Adipocyte (in vitro differentiated cells): ENCODE measurements at regions not wholly inside any gene's neighbourhood (a gene's known extent, or its start where the extent isn't known, plus 50 kb on each side); places are given as distances from the start of the nearest gene placed in this dataset.
A peak's percentile ranks its signal among the peaks of the same experiment; 100 is the strongest.
"Not testable (repeated sequence)": the region's sequence is repeated elsewhere in the genome, so short reads cannot be mapped to it uniquely, and the experiment has no call there.

Source experiments
- DNase-seq: peaks from one replicate; pipeline ENCODE4 v3.0.0-alpha.2; 2015; ENCODE audit warnings: low read depth
- H3K27me3 ChIP-seq: replicated peaks from 2 replicates; pipeline ENCODE4 v1.7.0; 2013; ENCODE audit warnings: mild to moderate bottlenecking, low read length, moderate library complexity; ENCODE audit not compliant: control insufficient read depth, insufficient read depth
- H3K36me3 ChIP-seq: 2 replicates; pipeline ENCODE4 v1.7.0; 2013; ENCODE audit warnings: low read length, mild to moderate bottlenecking, moderate library complexity; ENCODE audit not compliant: control insufficient read depth, insufficient read depth, severe bottlenecking
- H3K4me1 ChIP-seq: 2 replicates; pipeline ENCODE4 v1.7.0; 2013; ENCODE audit warnings: mild to moderate bottlenecking, low read length, moderate library complexity; ENCODE audit not compliant: control insufficient read depth, insufficient read depth
- H3K4me3 ChIP-seq: 2 replicates; pipeline ENCODE4 v1.7.0; 2013; ENCODE audit warnings: mild to moderate bottlenecking, low read length, moderate library complexity
- H3K9ac ChIP-seq: 2 replicates; pipeline ENCODE4 v1.7.0; 2013; ENCODE audit warnings: mild to moderate bottlenecking, low read length, moderate library complexity
- H3K9me3 ChIP-seq: 2 replicates; pipeline ENCODE4 v1.7.0; 2013; ENCODE audit warnings: mild to moderate bottlenecking, low read length, moderate library complexity; ENCODE audit not compliant: control insufficient read depth

GRCh38 chr4:134622199-134622598 lies 420.6 kb upstream of the PABPC4L start:
- Histone ChIP-seq H3K4me3 (no peak overlapping the region), H3K27me3 (no peaks in the 10 kb centered on the region), H3K9me3 (no peaks in the 10 kb centered on the region), H3K4me1 (no peaks in the 10 kb centered on the region), H3K9ac (no peak overlapping the region), H3K36me3 (no peaks in the 10 kb centered on the region)
- DNase-seq = no peak

GRCh38 chr4:134621715-134622114 lies 420.1 kb upstream of the PABPC4L start:
- H3K9me3 ChIP-seq, H3K27me3 ChIP-seq, H3K9ac ChIP-seq, DNase-seq, H3K4me1 ChIP-seq, H3K4me3 ChIP-seq, H3K36me3 ChIP-seq: not testable (repeated sequence)

GRCh38 chr4:134610956-134611355 lies 409.4 kb upstream of the PABPC4L start:
- no peak overlapping the region for H3K9ac ChIP-seq
- DNase-seq = no peak
- no peaks in the 10 kb centered on the region for H3K36me3 ChIP-seq

GRCh38 chr4:134610172-134610571 lies 408.6 kb upstream of the PABPC4L start:
- H3K27me3 ChIP-seq = no peaks in the 10 kb centered on the region
- H3K9me3 ChIP-seq = peaks cover 3% of the 10 kb centered on the region
- no peaks in the 10 kb centered on the region for H3K36me3 ChIP-seq
- no peak for DNase-seq
- H3K4me1 ChIP-seq = no peaks in the 10 kb centered on the region
- H3K4me3 ChIP-seq = no peak overlapping the region
- H3K9ac ChIP-seq = no peak overlapping the region

More at GRCh38 chr4:134610956-134611355, 409.4 kb upstream of the PABPC4L start:
- Histone ChIP-seq H3K9me3 (peaks cover 3% of the 10 kb centered on the region), H3K27me3 (no peaks in the 10 kb centered on the region), H3K4me3 (no peak overlapping the region), H3K4me1 (no peaks in the 10 kb centered on the region)

GRCh38 chr4:134601706-134602105 lies 400.1 kb upstream of the PABPC4L start:
- Histone ChIP-seq H3K9ac (no peak overlapping the region), H3K36me3 (no peaks in the 10 kb centered on the region), H3K9me3 (peaks cover 3% of the 10 kb centered on the region), H3K27me3 (no peaks in the 10 kb centered on the region), H3K4me3 (no peak overlapping the region), H3K4me1 (no peaks in the 10 kb centered on the region)
- no peak for DNase-seq

- Histone ChIP-seq H3K4me1 (no peaks in the 10 kb centered on the region), H3K36me3 (no peaks in the 10 kb centered on the region), H3K4me3 (no peak overlapping the region), H3K9ac (no peak overlapping the region), H3K9me3 (no peaks in the 10 kb centered on the region), H3K27me3 (no peaks in the 10 kb centered on the region)
- DNase-seq = no peak
Observed at GRCh38 chr4:134591326-134591725, 389.7 kb upstream of the PABPC4L start.

- H3K4me3 ChIP-seq = no peak overlapping the region
- no peak for DNase-seq
- H3K4me1 ChIP-seq = no peaks in the 10 kb centered on the region
- H3K9ac ChIP-seq = no peak overlapping the region
- peaks cover 5% of the 10 kb centered on the region for H3K9me3 ChIP-seq
- no peaks in the 10 kb centered on the region for H3K27me3 ChIP-seq
- no peaks in the 10 kb centered on the region for H3K36me3 ChIP-seq
Observed at GRCh38 chr4:134585972-134586371, 384.4 kb upstream of the PABPC4L start.

- no peaks in the 10 kb centered on the region for H3K27me3 ChIP-seq
- H3K4me1 ChIP-seq = no peaks in the 10 kb centered on the region
- H3K36me3 ChIP-seq = no peaks in the 10 kb centered on the region
- no peak overlapping the region for H3K9ac ChIP-seq
- H3K4me3 ChIP-seq = no peak overlapping the region
- no peaks in the 10 kb centered on the region for H3K9me3 ChIP-seq
- peak; percentile 61 for DNase-seq
Observed at GRCh38 chr4:134567461-134567860, 365.9 kb upstream of the PABPC4L start.

- no peaks in the 10 kb centered on the region for H3K36me3 ChIP-seq
- no peak for DNase-seq
- no peak overlapping the region for H3K4me3 ChIP-seq
- no peaks in the 10 kb centered on the region for H3K9me3 ChIP-seq
- no peak overlapping the region for H3K9ac ChIP-seq
- H3K27me3 ChIP-seq = no peaks in the 10 kb centered on the region
- H3K4me1 ChIP-seq = no peaks in the 10 kb centered on the region
Observed at GRCh38 chr4:134560728-134561127, 359.1 kb upstream of the PABPC4L start.

GRCh38 chr4:134552063-134552462 lies 350.5 kb upstream of the PABPC4L start:
- no peaks in the 10 kb centered on the region for H3K36me3 ChIP-seq
- H3K27me3 ChIP-seq = no peaks in the 10 kb centered on the region
- no peak overlapping the region for H3K9ac ChIP-seq
- no peak for DNase-seq
- H3K9me3 ChIP-seq = peaks cover 22% of the 10 kb centered on the region
- no peaks in the 10 kb centered on the region for H3K4me1 ChIP-seq
- no peak overlapping the region for H3K4me3 ChIP-seq

GRCh38 chr4:134551348-134551747 lies 349.8 kb upstream of the PABPC4L start:
- no peaks in the 10 kb centered on the region for H3K36me3 ChIP-seq
- no peak overlapping the region for H3K9ac ChIP-seq
- H3K4me1 ChIP-seq = no peaks in the 10 kb centered on the region
- no peak for DNase-seq
- no peak overlapping the region for H3K4me3 ChIP-seq
- no peaks in the 10 kb centered on the region for H3K27me3 ChIP-seq
- peaks cover 23% of the 10 kb centered on the region for H3K9me3 ChIP-seq

- Histone ChIP-seq H3K4me3 (no peak overlapping the region), H3K9ac (no peak overlapping the region), H3K9me3 (peaks cover 23% of the 10 kb centered on the region), H3K27me3 (no peaks in the 10 kb centered on the region), H3K36me3 (no peaks in the 10 kb centered on the region), H3K4me1 (no peaks in the 10 kb centered on the region)
- no peak for DNase-seq
Observed at GRCh38 chr4:134548052-134548628, 346.6 kb upstream of the PABPC4L start.
